ENCODE measurements at regions not wholly inside any gene's neighbourhood (a gene's known extent, or its start where the extent isn't known, plus 50 kb on each side); places are given as distances from the start of the nearest gene placed in this dataset.

GRCh38 chr9:31390403-31391025, 993.9 kb upstream of the ACO1 start:
- intact Hi-C loops (cut with micrococcal nuclease) = no loop called here
- no TSS peak for BruUV-seq (replicated peaks)
- Histone ChIP-seq H3K27me3 (ENCODE audit: insufficient read depth, low read length) (no peaks in the 10 kb centered on the region), H2AFZ (ENCODE audit: low read depth, low read length, poor library complexity, severe bottlenecking) (no peak overlapping the region), H3K27ac (ENCODE audit: low read depth, low read length) (no peak overlapping the region), H3K4me1 (ENCODE audit: control insufficient read depth in 1 of 2, insufficient read depth in 2 of 2, low read length in 2 of 2) (no peaks in the 10 kb centered on the region), H3K79me2 (ENCODE audit: insufficient read depth, low read length) (no peaks in the 10 kb centered on the region), H3K36me3 (ENCODE audit: control insufficient read depth in 1 of 2, insufficient read depth in 2 of 2, low read length in 2 of 2) (no peaks in the 10 kb centered on the region), H4K20me1 (ENCODE audit: insufficient read depth) (no peaks in the 10 kb centered on the region), H3K9me2 (ENCODE audit: insufficient read depth) (no peaks in the 10 kb centered on the region), H3K4me3 (replicated peaks in 1 of 2; ENCODE audit: low read depth in 1 of 2, low read length in 2 of 2) (no peak overlapping the region), H3K9ac (ENCODE audit: low read length) (no peak overlapping the region), H3K4me2 (ENCODE audit: low read length) (no peak overlapping the region), H3K9me3 (ENCODE audit: control insufficient read depth in 1 of 2, insufficient read depth in 1 of 2, low read depth in 1 of 2, low read length in 2 of 2) (no peaks in the 10 kb centered on the region)
- ChIA-PET CTCF (no interaction called here), POLR2A (no interaction called here), RAD21 (ENCODE audit: low non-redundant PET in 1 of 2, low total read pairs in 2 of 2, uncharacterized antibody in 2 of 2, unreplicated experiment in 2 of 2) (no interaction called here)
- TF ChIP-seq CBX3 (IDR thresholded peaks at IDR 0.05; ENCODE audit: low read depth) (no peak), TCF7L2 (IDR thresholded peaks at IDR 0.05; ENCODE audit: borderline replicate concordance, extremely low read depth, insufficient read depth, insufficient read length) (no peak), FOSL1 (IDR thresholded peaks at IDR 0.05; ENCODE audit: low read depth) (no peak), SRF (IDR thresholded peaks at IDR 0.05; ENCODE audit: low read depth) (no peak), JUND (IDR thresholded peaks at IDR 0.05) (no peak), POLR2AphosphoS5 (IDR thresholded peaks at IDR 0.05; ENCODE audit: low read depth, low read length) (no peak), CTCF (IDR thresholded peaks at IDR 0.05 in 2 of 3, conservative IDR thresholded peaks at IDR 0.05 in 1 of 3; ENCODE audit: borderline replicate concordance in 1 of 3, insufficient read depth in 1 of 3, low read depth in 2 of 3, low read length in 2 of 3) (no peak), SP1 (IDR thresholded peaks at IDR 0.05; ENCODE audit: low read depth) (no peak), ZBTB33 (IDR thresholded peaks at IDR 0.05; ENCODE audit: extremely low read depth, insufficient replicate concordance, low read length) (no peak), RAD21 (IDR thresholded peaks at IDR 0.05; ENCODE audit: low read depth) (no peak), POLR2A (IDR thresholded peaks at IDR 0.05; ENCODE audit: borderline replicate concordance, extremely low read depth, insufficient read depth, insufficient read length) (no peak), EGR1 (IDR thresholded peaks at IDR 0.05; ENCODE audit: low read depth) (no peak), ZNF274 (IDR thresholded peaks at IDR 0.05; ENCODE audit: low read depth, low read length) (no peak), ELF1 (IDR thresholded peaks at IDR 0.05; ENCODE audit: borderline replicate concordance, low read depth) (no peak), CEBPB (IDR thresholded peaks at IDR 0.05; ENCODE audit: low read depth) (no peak), YY1 (IDR thresholded peaks at IDR 0.05; ENCODE audit: extremely low read depth, insufficient replicate concordance, low read depth, low read length) (no peak), ZFX (IDR thresholded peaks at IDR 0.05) (no peak), ATF3 (IDR thresholded peaks at IDR 0.05) (no peak), SIN3A (IDR thresholded peaks at IDR 0.05; ENCODE audit: low read depth) (no peak)
- DNase-seq (ENCODE audit: low read depth, low spot score) (no peak), ATAC-seq (no peak)
